ENCODE measurements at regions not wholly inside any gene's neighbourhood (a gene's known extent, or its start where the extent isn't known, plus 50 kb on each side); places are given as distances from the start of the nearest gene placed in this dataset.

GRCh38 chr12:34606749-34607519 is 584.6 kb downstream of the ALG10 start:
- TF ChIP-seq, protein P1, sequence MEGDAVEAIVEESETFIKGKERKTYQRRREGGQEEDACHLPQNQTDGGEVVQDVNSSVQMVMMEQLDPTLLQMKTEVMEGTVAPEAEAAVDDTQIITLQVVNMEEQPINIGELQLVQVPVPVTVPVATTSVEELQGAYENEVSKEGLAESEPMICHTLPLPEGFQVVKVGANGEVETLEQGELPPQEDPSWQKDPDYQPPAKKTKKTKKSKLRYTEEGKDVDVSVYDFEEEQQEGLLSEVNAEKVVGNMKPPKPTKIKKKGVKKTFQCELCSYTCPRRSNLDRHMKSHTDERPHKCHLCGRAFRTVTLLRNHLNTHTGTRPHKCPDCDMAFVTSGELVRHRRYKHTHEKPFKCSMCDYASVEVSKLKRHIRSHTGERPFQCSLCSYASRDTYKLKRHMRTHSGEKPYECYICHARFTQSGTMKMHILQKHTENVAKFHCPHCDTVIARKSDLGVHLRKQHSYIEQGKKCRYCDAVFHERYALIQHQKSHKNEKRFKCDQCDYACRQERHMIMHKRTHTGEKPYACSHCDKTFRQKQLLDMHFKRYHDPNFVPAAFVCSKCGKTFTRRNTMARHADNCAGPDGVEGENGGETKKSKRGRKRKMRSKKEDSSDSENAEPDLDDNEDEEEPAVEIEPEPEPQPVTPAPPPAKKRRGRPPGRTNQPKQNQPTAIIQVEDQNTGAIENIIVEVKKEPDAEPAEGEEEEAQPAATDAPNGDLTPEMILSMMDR (IDR thresholded peaks at IDR 0.05; ENCODE audit: low read depth, low read length, missing input control) = no peak
- no peak for TF ChIP-seq NR2F2 (IDR thresholded peaks at IDR 0.05)
- TF ChIP-seq RXRA (IDR thresholded peaks at IDR 0.05) = no peak
- TF ChIP-seq JUND (IDR thresholded peaks at IDR 0.05) = no peak
- TF ChIP-seq REST (IDR thresholded peaks at IDR 0.05) = no peak
- no peak for TF ChIP-seq YY1 (IDR thresholded peaks at IDR 0.05)
- TF ChIP-seq SP1 (IDR thresholded peaks at IDR 0.05) = no peak
- no peak for TF ChIP-seq HNF4G (IDR thresholded peaks at IDR 0.05)
- TF ChIP-seq, protein P2, sequence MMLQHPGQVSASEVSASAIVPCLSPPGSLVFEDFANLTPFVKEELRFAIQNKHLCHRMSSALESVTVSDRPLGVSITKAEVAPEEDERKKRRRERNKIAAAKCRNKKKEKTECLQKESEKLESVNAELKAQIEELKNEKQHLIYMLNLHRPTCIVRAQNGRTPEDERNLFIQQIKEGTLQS (IDR thresholded peaks at IDR 0.05) = no peak
- no peak for TF ChIP-seq HNF4A (conservative IDR thresholded peaks at IDR 0.05)
- TF ChIP-seq GABPA (IDR thresholded peaks at IDR 0.05 in 1 of 2, conservative IDR thresholded peaks at IDR 0.05 in 1 of 2) = no peak
- no peak for TF ChIP-seq ZBTB33 (IDR thresholded peaks at IDR 0.05)
- TF ChIP-seq EGR1 (IDR thresholded peaks at IDR 0.05; ENCODE audit: low read depth in 2 of 2) = no peak
- no peak for TF ChIP-seq FOXA1 (IDR thresholded peaks at IDR 0.05)
- WGBS = 57% methylated on average over 24 of the region's 24 CpGs
- Histone ChIP-seq H3K4me1 (ENCODE audit: control insufficient read depth in 4 of 4, insufficient read depth in 4 of 4, low read length in 3 of 4) (no peaks in the 10 kb centered on the region), H3K9me3 (ENCODE audit: control insufficient read depth in 4 of 4, low read length in 3 of 4) (peaks cover 4 to 44% (median 21%) of the 10 kb centered on the region in 4 donors), H3K27me3 (ENCODE audit: control insufficient read depth in 4 of 4, insufficient read depth in 4 of 4, low read length in 3 of 4) (no peaks in the 10 kb centered on the region), H3K27ac (ENCODE audit: low read depth in 1 of 2, low read length in 2 of 2) (no peak overlapping the region), H3K36me3 (ENCODE audit: control insufficient read depth in 4 of 4, insufficient read depth in 3 of 4, low read depth in 1 of 4, low read length in 3 of 4) (no peaks in the 10 kb centered on the region), H3K9ac (ENCODE audit: low read depth in 1 of 2, low read length in 2 of 2) (no peak overlapping the region), H3K4me3 (ENCODE audit: low read depth in 1 of 3, low read length in 3 of 3) (peak overlapping the region in 1 of 3 donors; percentile 5)
- no peak for DNase-seq (ENCODE audit: low spot score)

All from liver (tissue), 8 donors.